HG02870 (cell line): ENCODE measurements at regions not wholly inside any gene's neighbourhood (a gene's known extent, or its start where the extent isn't known, plus 50 kb on each side); places are given as distances from the start of the nearest gene placed in this dataset.
"Not testable (repeated sequence)": the region's sequence is repeated elsewhere in the genome, so short reads cannot be mapped to it uniquely, and the experiment has no call there.

Experiments
- ATAC-seq: cut with Tn5 transposase; IDR thresholded peaks from one replicate; pipeline ENCODE4 v1.9.1; 2021; ENCODE audit warnings: mild to moderate bottlenecking, moderate library complexity; ENCODE audit not compliant: unreplicated experiment

DNA sequence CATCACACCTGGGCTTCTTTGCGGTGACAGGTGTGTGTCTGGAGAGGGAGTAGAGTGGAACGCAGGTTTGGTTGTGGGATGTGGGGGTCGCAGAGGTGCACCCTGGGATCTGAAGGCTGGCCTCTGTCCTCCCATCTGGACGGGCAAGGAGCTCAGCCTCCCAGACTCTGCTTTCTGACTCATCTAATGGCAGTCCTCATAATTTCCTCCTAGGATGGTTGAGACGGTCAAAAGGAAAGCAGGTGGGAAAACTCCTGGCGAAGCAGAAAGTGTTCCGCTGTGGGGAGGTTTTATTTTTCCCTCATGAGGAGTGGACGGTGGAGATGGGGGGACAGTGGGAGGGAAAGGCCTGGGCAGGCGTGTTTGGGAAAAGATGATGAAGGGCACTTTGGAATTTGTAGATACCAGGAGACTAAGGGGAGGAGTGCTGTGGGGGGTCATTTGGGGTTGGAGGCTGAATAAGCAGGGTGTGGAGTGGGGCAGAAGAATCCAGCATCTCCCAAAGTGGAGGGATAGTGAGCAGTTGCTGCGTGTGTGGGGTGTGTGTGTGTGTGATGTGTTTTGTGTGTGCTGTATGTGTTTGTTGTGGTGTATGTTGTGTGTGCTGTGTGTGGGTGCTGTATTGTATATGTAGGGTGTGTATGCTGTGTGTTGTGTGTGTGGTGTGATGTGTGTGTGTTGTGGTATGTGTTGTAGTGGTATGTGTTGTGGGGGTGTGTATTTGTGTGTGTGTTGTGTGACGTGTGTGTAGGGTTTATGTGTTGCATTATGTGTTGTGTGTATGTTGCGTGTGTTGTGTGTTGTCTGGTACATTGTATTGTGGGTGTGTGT is 97.2 kb upstream of the PODXL start:
- ATAC-seq = no peak

DNA sequence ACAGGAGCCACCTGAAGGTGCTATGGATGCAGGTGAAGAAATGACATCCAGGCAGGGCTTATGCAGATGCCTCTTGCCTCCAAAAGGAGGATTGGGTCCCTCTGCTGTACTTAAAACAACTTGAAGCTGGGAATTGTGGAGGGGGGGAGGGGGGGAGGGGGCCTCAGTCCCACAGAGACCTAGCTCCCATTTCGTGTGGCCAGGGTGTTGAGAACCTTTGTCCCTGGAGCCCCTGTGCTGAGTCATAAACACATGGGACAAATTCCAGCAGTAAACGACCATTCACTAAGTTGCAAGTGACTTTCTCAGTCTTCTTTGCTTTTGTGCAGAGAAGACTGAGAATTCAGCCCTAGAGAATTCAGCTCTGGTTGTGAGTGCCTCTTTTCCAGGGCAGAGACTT is 96.5 kb upstream of the PODXL start:
- ATAC-seq = no peak

GRCh38 chr7:131652194-131652593 is 95.8 kb upstream of the PODXL start:
- ATAC-seq = no peak

GRCh38 chr7:131649879-131650278 is 93.5 kb upstream of the PODXL start:
- no peak for ATAC-seq

- no peak for ATAC-seq
Measured at GRCh38 chr7:131649003-131649541, 92.6 kb upstream of the PODXL start.

DNA sequence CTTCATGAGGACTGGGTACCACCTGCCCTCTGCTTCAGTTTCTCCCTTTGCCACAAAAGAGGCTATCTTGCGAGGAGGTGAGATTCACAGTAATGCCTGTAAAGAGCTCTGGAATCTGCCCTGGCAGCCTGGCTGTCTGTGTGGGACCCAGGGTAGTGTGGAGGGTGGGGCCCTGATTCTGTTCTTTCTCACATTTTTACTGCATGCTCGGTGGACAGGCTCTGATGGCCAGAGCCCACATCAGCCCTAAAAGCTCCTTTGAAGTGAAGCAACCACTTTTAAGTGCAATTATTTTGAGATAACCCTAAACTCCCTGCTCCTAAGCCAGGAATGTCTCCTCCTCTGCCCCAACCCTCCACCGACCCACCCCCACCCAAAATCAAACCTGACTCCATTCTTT is 92.1 kb upstream of the PODXL start:
- ATAC-seq = no peak

DNA sequence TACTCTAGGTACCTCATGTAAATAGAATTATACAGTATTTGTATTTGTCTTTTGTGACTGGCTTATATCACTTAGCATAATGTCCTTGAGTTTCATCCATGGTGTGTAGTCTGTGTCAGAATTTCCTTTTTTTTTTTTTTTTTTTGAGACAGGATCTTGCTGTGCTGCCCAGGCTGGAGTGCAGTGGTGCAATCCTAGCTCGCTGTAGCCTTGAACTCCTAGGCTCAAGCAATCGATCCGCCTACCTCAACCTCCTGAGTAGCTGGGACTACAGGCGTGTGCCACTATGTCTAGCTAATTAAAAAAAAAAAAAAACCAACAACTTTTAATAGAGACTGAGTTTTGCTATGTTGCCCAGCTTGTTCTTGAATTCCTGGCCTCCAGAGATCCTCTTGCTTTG is 89.8 kb upstream of the PODXL start:
- ATAC-seq = no peak

DNA sequence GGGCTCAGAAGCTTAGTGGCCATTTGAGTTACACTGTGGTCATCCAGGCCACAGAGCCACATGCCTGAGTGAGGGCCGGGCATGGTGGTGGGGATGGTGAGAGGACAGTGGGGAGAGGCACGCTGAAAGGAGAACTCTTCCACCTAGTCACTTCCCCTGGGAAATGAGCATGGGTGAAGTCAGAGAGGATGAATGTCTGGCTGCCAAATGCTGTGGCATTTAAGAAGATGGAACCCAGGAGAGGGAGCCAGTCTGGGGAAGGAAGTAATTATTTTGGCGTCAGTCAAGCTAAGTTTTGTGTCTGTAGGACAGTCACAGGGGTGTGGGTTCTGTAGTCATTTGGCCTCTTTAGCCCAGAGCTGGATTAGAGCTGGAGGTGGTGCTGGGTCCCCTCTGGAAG is 86.0 kb upstream of the PODXL start:
- ATAC-seq = no peak

DNA sequence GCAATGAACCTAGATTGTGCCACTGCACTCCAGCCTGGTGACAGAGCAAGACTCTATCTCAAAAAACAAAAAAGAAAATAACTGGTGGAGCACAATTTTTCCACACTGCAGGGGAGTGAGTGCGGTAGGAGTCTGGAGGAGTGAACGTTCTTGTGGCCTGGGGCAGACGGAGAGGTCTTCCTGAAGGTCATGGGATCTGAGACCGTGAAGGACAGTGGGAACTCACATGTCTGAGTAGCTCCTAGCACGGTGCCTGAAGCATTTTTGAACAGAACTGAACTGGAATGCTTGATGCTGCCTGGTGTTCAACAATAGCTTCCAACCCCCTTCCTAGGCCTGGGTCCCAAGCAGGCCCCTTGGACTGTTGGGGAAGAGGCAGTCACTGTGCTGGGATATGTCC is 84.3 kb upstream of the PODXL start:
- ATAC-seq = no peak

GRCh38 chr7:131638641-131639430 is 82.4 kb upstream of the PODXL start:
- no peak for ATAC-seq

DNA sequence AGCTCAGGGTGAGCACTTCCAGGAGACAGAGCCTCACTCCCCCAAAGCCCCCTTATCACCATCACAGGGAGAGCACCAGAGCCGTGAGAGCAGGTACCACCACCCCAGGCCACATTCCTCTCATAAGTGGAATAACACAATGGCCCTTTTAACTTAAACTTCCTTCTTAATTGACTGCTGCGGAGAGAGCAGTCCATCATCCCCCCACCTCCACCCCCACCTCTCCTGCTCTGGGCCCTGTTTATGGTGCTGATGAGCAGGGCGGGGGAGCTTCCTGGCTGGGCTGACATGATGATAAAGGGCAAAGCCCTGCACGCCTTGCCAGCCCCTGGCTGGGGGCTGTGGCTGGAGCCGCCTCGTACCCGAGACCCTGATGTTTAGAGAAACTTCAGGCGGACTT is 81.4 kb upstream of the PODXL start:
- no peak for ATAC-seq

DNA sequence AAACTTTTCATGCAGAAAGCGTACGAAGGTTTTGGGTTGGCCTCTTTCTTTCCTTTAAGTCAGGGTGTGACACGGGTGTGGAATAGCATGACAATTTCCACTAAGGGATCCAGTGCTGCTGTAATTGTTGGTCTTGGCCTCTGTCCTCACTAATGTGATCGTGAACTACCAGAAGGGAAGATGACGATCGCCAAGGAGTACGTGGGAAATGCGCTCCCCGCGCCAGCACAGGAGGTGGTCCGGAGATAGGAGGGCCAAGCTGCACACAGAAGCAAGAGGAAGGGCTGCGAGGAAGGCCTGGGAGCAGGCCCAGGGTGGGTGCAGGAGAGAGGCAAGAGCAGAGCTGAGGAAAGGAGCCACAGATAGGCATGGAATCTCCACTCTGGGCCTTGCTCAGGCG is 79.7 kb upstream of the PODXL start:
- ATAC-seq = no peak

DNA sequence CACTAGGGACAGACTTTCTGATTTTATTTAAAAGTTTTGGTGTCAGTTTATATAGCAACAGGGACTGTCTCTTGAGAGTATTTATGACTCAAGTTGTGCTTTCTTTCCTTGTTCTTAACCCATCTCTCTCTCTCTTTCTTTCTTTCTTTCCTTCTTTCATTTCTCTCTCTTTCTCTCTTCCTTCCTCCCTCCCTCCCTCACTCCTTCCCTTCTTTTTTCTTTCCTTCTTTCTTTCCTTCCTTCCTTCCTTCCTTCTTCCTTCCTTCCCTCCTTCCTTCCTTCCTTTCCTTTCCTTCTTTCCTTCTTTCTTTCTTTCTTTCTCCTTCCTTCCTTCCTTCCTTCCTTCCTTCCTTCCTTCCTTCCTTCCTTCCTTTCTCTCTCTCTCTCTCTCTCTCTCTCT is 77.8 kb upstream of the PODXL start:
- not testable (repeated sequence) for ATAC-seq

DNA sequence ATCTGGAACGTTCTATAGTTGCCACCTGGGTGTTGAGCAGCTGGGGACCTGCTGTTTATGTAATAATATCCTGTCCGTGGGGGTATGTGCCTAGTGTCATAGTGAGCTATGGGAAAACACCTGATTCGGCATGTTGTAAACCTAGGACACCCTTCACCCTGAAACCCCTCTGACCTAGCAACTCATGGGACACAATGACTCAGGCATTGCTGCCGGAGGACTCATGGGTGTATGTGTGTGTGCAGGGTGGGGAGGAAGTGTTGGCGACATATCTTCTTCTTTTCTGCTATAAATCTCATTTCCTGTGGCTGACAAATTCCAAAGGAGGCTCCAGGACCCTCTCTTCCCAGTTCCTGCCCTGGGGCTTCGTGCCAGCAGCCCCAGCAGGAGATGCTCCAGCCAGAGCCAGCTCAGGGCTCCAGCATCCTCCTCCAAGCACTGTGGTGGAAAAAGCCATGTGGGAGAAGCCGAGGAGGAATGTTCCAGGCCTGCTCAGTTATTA is 77.0 kb upstream of the PODXL start:
- ATAC-seq = no peak

GRCh38 chr7:131630427-131630826 is 74.0 kb upstream of the PODXL start:
- ATAC-seq = no peak

GRCh38 chr7:131629217-131629882 is 72.9 kb upstream of the PODXL start:
- no peak for ATAC-seq

- ATAC-seq = no peak
Measured at GRCh38 chr7:131628634-131629033, 72.2 kb upstream of the PODXL start.

DNA sequence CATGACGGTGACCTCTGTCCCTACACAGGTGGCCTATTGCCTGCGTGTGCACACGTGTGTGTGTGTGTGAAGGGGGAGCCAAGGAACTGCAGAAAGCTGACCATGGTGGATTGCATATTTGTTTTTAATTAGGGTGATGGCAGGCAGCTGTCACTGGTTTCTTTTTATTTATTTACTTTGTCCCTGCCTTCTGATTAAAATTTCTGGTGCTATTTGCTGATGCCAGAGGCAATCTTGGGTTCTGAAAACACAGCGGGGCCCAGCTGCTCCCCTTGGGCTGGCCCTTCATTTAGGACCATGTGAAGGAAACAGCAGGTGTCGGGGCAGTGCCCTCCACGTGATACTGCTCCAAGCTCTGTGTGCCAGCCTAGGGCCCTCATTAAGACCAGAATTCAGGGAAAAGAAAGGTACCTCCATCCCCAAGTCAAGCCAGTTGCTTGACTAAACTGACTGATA is 71.3 kb upstream of the PODXL start:
- no peak for ATAC-seq

DNA sequence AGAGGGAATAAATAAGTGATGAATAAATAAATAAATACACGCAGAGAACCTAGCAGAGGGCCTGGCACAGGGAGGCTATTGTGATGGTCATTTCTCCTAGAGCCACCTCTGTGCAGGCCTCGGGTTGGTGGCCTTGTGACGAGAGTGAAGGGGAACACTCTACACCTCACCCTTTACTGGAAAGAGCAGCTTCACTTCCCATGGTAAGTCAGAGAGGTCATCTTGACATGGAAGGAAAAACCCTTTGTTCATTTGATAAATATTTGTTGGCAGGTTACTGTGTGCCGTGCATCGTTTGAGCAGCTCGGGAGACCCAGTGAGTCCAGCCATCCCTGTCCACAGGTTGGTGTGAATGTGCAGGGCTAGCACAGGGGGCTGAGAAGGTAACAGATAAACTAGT is 70.2 kb upstream of the PODXL start:
- no peak for ATAC-seq

DNA sequence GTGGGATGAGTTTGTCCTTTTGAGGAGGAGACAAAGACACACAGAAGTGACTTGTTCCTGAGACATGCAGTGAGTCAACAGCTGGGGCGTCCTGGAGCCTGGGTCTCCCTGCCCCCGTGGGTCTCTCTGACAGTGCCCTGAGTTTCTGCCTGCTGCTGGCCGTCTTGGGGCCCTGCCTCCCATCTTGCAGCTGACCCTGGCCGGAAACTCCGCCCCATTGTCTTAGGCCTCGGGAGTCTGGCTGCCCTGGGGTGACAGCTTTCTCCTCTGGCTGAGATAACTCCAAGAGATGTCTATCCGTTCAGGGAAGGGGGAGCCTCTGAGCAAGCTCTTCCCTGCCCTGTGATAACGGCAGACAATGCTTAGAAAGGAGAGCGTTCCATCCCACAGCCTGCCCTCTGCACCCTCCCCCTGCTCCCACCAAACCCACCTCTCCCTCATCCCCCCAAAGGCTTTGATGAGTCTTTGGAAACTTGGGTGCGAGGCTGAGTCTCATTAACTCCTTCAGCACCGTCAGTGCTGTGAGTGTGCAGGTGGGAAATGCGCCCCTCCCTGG is 69.5 kb upstream of the PODXL start:
- ATAC-seq = no peak

GRCh38 chr7:131625345-131625744 is 68.9 kb upstream of the PODXL start:
- ATAC-seq = not testable (repeated sequence)
